ENCODE measurements at regions not wholly inside any gene's neighbourhood (a gene's known extent, or its start where the extent isn't known, plus 50 kb on each side); places are given as distances from the start of the nearest gene placed in this dataset.

DNA sequence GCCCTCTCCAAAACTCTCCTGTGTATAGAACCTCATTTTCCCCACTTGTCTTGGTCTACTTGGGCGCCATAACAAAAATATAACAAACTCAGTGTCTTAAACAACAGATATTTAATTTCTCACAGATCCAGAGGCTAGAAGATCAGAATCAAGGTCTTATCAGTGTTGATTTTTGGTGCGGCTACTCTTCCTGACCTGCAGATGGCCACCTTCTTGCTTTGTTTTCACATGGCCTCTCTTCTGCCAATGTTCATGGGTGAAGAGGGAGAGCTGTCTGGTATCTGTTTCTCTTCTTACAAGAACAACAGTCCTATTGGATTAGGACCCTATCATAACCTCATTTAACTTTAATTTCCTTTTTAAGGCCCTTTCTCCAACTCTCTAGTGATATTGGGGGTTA lies 177.3 kb downstream of the PABPC4L start:
- no peaks in the 10 kb centered on the region for H3K36me3 ChIP-seq (ENCODE audit: insufficient read depth, low read length)
- no peak overlapping the region for H2AFZ ChIP-seq (ENCODE audit: low read length, unreplicated experiment)
- no peak overlapping the region for H3K27ac ChIP-seq (ENCODE audit: low read depth, low read length)
- H3K4me1 ChIP-seq (ENCODE audit: control insufficient read depth, insufficient read depth, low read length, unreplicated experiment): no peaks in the 10 kb centered on the region
- no peak overlapping the region for H3K4me3 ChIP-seq (ENCODE audit: low read depth, low read length)
- no peaks in the 10 kb centered on the region for H3K27me3 ChIP-seq (ENCODE audit: insufficient read depth, low read length)
- no peaks in the 10 kb centered on the region for H3K79me2 ChIP-seq (ENCODE audit: control insufficient read depth, insufficient read depth, low read length, unreplicated experiment)

GRCh38 chr4:134019657-134020056 lies 181.9 kb downstream of the PABPC4L start:
- Histone ChIP-seq H3K27me3 (ENCODE audit: insufficient read depth, low read length) (no peaks in the 10 kb centered on the region), H3K79me2 (ENCODE audit: control insufficient read depth, insufficient read depth, low read length, unreplicated experiment) (no peaks in the 10 kb centered on the region), H3K4me1 (ENCODE audit: control insufficient read depth, insufficient read depth, low read length, unreplicated experiment) (no peaks in the 10 kb centered on the region), H3K27ac (ENCODE audit: low read depth, low read length) (no peak overlapping the region), H2AFZ (ENCODE audit: low read length, unreplicated experiment) (no peak overlapping the region), H3K36me3 (ENCODE audit: insufficient read depth, low read length) (no peaks in the 10 kb centered on the region), H3K4me3 (ENCODE audit: low read depth, low read length) (no peak overlapping the region)

DNA sequence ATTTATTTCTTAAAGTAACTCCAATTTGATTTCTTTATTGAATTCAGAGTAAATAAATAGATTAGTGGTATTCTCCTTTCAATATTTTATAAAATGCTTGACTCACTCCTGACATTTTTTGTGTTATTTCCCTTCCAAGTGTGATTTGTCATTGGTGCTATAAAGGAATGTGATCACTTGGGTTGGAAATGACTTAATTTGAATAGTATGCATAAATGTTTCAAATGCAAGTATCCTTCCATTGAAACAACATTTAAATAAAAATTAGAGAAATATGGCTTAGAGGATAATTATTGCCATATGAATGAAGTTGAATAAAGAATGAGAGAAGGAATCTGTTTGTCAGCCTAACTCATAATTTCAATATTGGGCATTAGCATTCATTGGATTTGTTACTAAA lies 182.7 kb downstream of the PABPC4L start:
- no peak overlapping the region for H3K27ac ChIP-seq (ENCODE audit: low read depth, low read length)
- H3K4me3 ChIP-seq (ENCODE audit: low read depth, low read length): no peak overlapping the region
- no peaks in the 10 kb centered on the region for H3K27me3 ChIP-seq (ENCODE audit: insufficient read depth, low read length)
- no peaks in the 10 kb centered on the region for H3K36me3 ChIP-seq (ENCODE audit: insufficient read depth, low read length)
- no peak overlapping the region for H2AFZ ChIP-seq (ENCODE audit: low read length, unreplicated experiment)
- H3K79me2 ChIP-seq (ENCODE audit: control insufficient read depth, insufficient read depth, low read length, unreplicated experiment): no peaks in the 10 kb centered on the region
- no peaks in the 10 kb centered on the region for H3K4me1 ChIP-seq (ENCODE audit: control insufficient read depth, insufficient read depth, low read length, unreplicated experiment)

- Histone ChIP-seq H3K4me1 (ENCODE audit: control insufficient read depth, insufficient read depth, low read length, unreplicated experiment) (no peaks in the 10 kb centered on the region), H3K79me2 (ENCODE audit: control insufficient read depth, insufficient read depth, low read length, unreplicated experiment) (no peaks in the 10 kb centered on the region), H3K27me3 (ENCODE audit: insufficient read depth, low read length) (no peaks in the 10 kb centered on the region), H3K27ac (ENCODE audit: low read depth, low read length) (no peak overlapping the region), H3K36me3 (ENCODE audit: insufficient read depth, low read length) (no peaks in the 10 kb centered on the region), H3K4me3 (ENCODE audit: low read depth, low read length) (no peak overlapping the region), H2AFZ (ENCODE audit: low read length, unreplicated experiment) (no peak overlapping the region)
Measured at GRCh38 chr4:134001057-134001456, 200.5 kb downstream of the PABPC4L start.

DNA sequence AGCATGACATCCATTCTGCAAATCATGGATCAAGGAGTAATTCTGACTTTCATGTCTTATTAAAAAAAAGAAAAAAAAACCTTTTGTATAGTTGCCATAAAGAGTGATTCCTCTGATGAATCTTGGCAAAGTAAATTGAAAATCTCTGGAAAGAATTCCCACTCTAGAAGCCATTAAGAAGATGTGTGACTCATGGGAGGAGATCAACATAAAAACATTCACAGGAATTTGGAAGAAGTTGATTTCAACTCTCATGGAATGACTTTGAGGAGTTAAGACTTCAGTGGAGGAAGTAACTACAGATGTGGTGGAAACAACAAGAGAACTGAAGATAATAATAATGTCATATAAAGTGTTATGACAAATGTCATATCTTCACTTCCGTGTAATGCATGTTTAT lies 204.2 kb downstream of the PABPC4L start:
- Histone ChIP-seq H2AFZ (ENCODE audit: low read length, unreplicated experiment) (no peak overlapping the region), H3K36me3 (ENCODE audit: insufficient read depth, low read length) (no peaks in the 10 kb centered on the region), H3K4me3 (ENCODE audit: low read depth, low read length) (no peak overlapping the region)

GRCh38 chr4:133996431-133997121 lies 205.0 kb downstream of the PABPC4L start:
- H2AFZ ChIP-seq (ENCODE audit: low read length, unreplicated experiment): no peak overlapping the region
- no peaks in the 10 kb centered on the region for H3K79me2 ChIP-seq (ENCODE audit: control insufficient read depth, insufficient read depth, low read length, unreplicated experiment)

More for the DNA sequence above, 204.2 kb downstream of the PABPC4L start:
- Histone ChIP-seq H3K27ac (ENCODE audit: low read depth, low read length) (no peak overlapping the region), H3K4me1 (ENCODE audit: control insufficient read depth, insufficient read depth, low read length, unreplicated experiment) (no peaks in the 10 kb centered on the region), H3K79me2 (ENCODE audit: control insufficient read depth, insufficient read depth, low read length, unreplicated experiment) (no peaks in the 10 kb centered on the region), H3K27me3 (ENCODE audit: insufficient read depth, low read length) (no peaks in the 10 kb centered on the region)

GRCh38 chr4:133995243-133995960 lies 206.2 kb downstream of the PABPC4L start:
- H3K79me2 ChIP-seq (ENCODE audit: control insufficient read depth, insufficient read depth, low read length, unreplicated experiment): no peaks in the 10 kb centered on the region
- H3K36me3 ChIP-seq (ENCODE audit: insufficient read depth, low read length): no peaks in the 10 kb centered on the region

More at GRCh38 chr4:133996431-133997121, 205.0 kb downstream of the PABPC4L start:
- H3K27me3 ChIP-seq (ENCODE audit: insufficient read depth, low read length): no peaks in the 10 kb centered on the region
- H3K4me3 ChIP-seq (ENCODE audit: low read depth, low read length): no peak overlapping the region
- H3K36me3 ChIP-seq (ENCODE audit: insufficient read depth, low read length): no peaks in the 10 kb centered on the region
- no peaks in the 10 kb centered on the region for H3K4me1 ChIP-seq (ENCODE audit: control insufficient read depth, insufficient read depth, low read length, unreplicated experiment)
- H3K27ac ChIP-seq (ENCODE audit: low read depth, low read length): no peak overlapping the region

GRCh38 chr4:133982533-133983224 lies 218.9 kb downstream of the PABPC4L start:
- Histone ChIP-seq H3K27ac (ENCODE audit: low read depth, low read length) (no peak overlapping the region), H3K4me1 (ENCODE audit: control insufficient read depth, insufficient read depth, low read length, unreplicated experiment) (no peaks in the 10 kb centered on the region), H3K79me2 (ENCODE audit: control insufficient read depth, insufficient read depth, low read length, unreplicated experiment) (no peaks in the 10 kb centered on the region), H3K4me3 (ENCODE audit: low read depth, low read length) (no peak overlapping the region), H3K36me3 (ENCODE audit: insufficient read depth, low read length) (no peaks in the 10 kb centered on the region), H3K27me3 (ENCODE audit: insufficient read depth, low read length) (no peaks in the 10 kb centered on the region), H2AFZ (ENCODE audit: low read length, unreplicated experiment) (no peak overlapping the region)

More at GRCh38 chr4:133995243-133995960, 206.2 kb downstream of the PABPC4L start:
- H2AFZ ChIP-seq (ENCODE audit: low read length, unreplicated experiment): no peak overlapping the region
- H3K4me1 ChIP-seq (ENCODE audit: control insufficient read depth, insufficient read depth, low read length, unreplicated experiment): no peaks in the 10 kb centered on the region
- no peaks in the 10 kb centered on the region for H3K27me3 ChIP-seq (ENCODE audit: insufficient read depth, low read length)
- no peak overlapping the region for H3K27ac ChIP-seq (ENCODE audit: low read depth, low read length)
- no peak overlapping the region for H3K4me3 ChIP-seq (ENCODE audit: low read depth, low read length)

- Histone ChIP-seq H3K4me1 (ENCODE audit: control insufficient read depth, insufficient read depth, low read length, unreplicated experiment) (no peaks in the 10 kb centered on the region), H2AFZ (ENCODE audit: low read length, unreplicated experiment) (no peak overlapping the region), H3K27me3 (ENCODE audit: insufficient read depth, low read length) (no peaks in the 10 kb centered on the region), H3K4me3 (ENCODE audit: low read depth, low read length) (no peak overlapping the region), H3K79me2 (ENCODE audit: control insufficient read depth, insufficient read depth, low read length, unreplicated experiment) (no peaks in the 10 kb centered on the region), H3K36me3 (ENCODE audit: insufficient read depth, low read length) (no peaks in the 10 kb centered on the region), H3K27ac (ENCODE audit: low read depth, low read length) (no peak overlapping the region)
Measured at GRCh38 chr4:133981327-133981726, 220.3 kb downstream of the PABPC4L start.

- Histone ChIP-seq H3K27ac (ENCODE audit: low read depth, low read length) (no peak overlapping the region), H3K79me2 (ENCODE audit: control insufficient read depth, insufficient read depth, low read length, unreplicated experiment) (no peaks in the 10 kb centered on the region), H3K4me3 (ENCODE audit: low read depth, low read length) (no peak overlapping the region), H3K4me1 (ENCODE audit: control insufficient read depth, insufficient read depth, low read length, unreplicated experiment) (no peaks in the 10 kb centered on the region), H3K36me3 (ENCODE audit: insufficient read depth, low read length) (no peaks in the 10 kb centered on the region), H3K27me3 (ENCODE audit: insufficient read depth, low read length) (no peaks in the 10 kb centered on the region), H2AFZ (ENCODE audit: low read length, unreplicated experiment) (no peak overlapping the region)
Measured at GRCh38 chr4:133972586-133972985, 229.0 kb downstream of the PABPC4L start.

Data from ACC112 (cell line).